AG04449 (cell line): ENCODE measurements at regions not wholly inside any gene's neighbourhood (a gene's known extent, or its start where the extent isn't known, plus 50 kb on each side); places are given as distances from the start of the nearest gene placed in this dataset.
"Not testable (repeated sequence)": the region's sequence is repeated elsewhere in the genome, so short reads cannot be mapped to it uniquely, and the experiment has no call there.

ENCODE experiments used
- CTCF ChIA-PET: fragments of 350-600 bp; formaldehyde crosslinking; extraction: SDS; loops from one replicate; lab custom pipeline; 2021; ENCODE audit warnings: antibody characterized with exemption; lab: Yijun Ruan, JAX
- POLR2A ChIA-PET: fragments of 400-600, 350-600 bp; formaldehyde crosslinking; extraction: SDS; loops from one replicate; lab custom pipeline; 2020; ENCODE audit warnings: antibody characterized with exemption, inconsistent platforms; lab: Yijun Ruan, JAX
- DNase-seq: peaks from one replicate; pipeline ENCODE4 v3.0.0-alpha.2; 2010; ENCODE audit warnings: low read depth, low spot score
- H3K4me3 ChIP-seq: 2 replicates; pipeline ENCODE4 v1.5.1; 2011; ENCODE audit warnings: low read depth, mild to moderate bottlenecking, control low read depth, low read length
- CTCF ChIP-seq: IDR thresholded peaks from one replicate; pipeline ENCODE4 v1.5.1; 2011; ENCODE audit warnings: mild to moderate bottlenecking, moderate library complexity, low read length, control low read depth, inconsistent platforms; ENCODE audit not compliant: insufficient read depth; ENCODE audit errors: missing control alignments

GRCh38 chr2:215540658-215541057 is 104.8 kb upstream of the FN1 start:
- TF ChIP-seq CTCF, result no peak
- POLR2A ChIA-PET, result interaction anchor here (0.6 to 1.2 kb wide), 4 partner anchors 8 to 117 kb away, joined by 3 to 4 read pairs (median 4); no protein-coding TSS in a partner anchor
- DNase-seq, result peak; percentile 86
- no peak overlapping the region for H3K4me3 ChIP-seq
- CTCF ChIA-PET, result interaction anchor here (1.3 kb wide), 1 partner anchor 57 kb away, joined by 3 read pairs; no protein-coding TSS in a partner anchor

- no peak overlapping the region for H3K4me3 ChIP-seq
- no peak for TF ChIP-seq CTCF
- DNase-seq, result no peak
- ChIA-PET CTCF (interaction anchor here (1.1 kb wide), 2 partner anchors 83 to 383 kb away, joined by 3 to 4 read pairs; no protein-coding TSS in a partner anchor), POLR2A (no interaction called here)
These were observed 101.7 kb upstream of the FN1 start for GRCh38 chr2:215537611-215538010.

- ChIA-PET CTCF (no interaction called here), POLR2A (interaction anchor here (0.7 to 1.3 kb wide), 4 partner anchors 9 to 128 kb away, joined by 3 to 5 read pairs (median 3); no protein-coding TSS in a partner anchor)
- no peak for DNase-seq
- no peak for TF ChIP-seq CTCF
- H3K4me3 ChIP-seq, result no peak overlapping the region
These were observed 100.6 kb upstream of the FN1 start for GRCh38 chr2:215536510-215536909.

- CTCF ChIA-PET, result no interaction called here
- POLR2A ChIA-PET, result interaction anchor here (0.9 to 1.8 kb wide), 4 partner anchors 8 to 129 kb away, joined by 3 to 4 read pairs (median 3); no protein-coding TSS in a partner anchor
- no peak for DNase-seq
- H3K4me3 ChIP-seq, result no peak overlapping the region
- TF ChIP-seq CTCF, result no peak
These were observed 99.9 kb upstream of the FN1 start for GRCh38 chr2:215535741-215536140.

- DNase-seq, result no peak
- H3K4me3 ChIP-seq, result no peak overlapping the region
- ChIA-PET CTCF (no interaction called here), POLR2A (interaction anchor here (0.9 to 1.8 kb wide), 3 partner anchors 98 to 130 kb away, joined by 3 to 4 read pairs (median 3); no protein-coding TSS in a partner anchor)
- TF ChIP-seq CTCF, result no peak
These were observed 99.3 kb upstream of the FN1 start for GRCh38 chr2:215535125-215535668.

- H3K4me3 ChIP-seq, POLR2A ChIA-PET, DNase-seq, CTCF ChIA-PET: not testable (repeated sequence)
These were observed 97.8 kb upstream of the FN1 start for GRCh38 chr2:215533716-215534115.

GRCh38 chr2:215532844-215533243 is 97.0 kb upstream of the FN1 start:
- POLR2A ChIA-PET, result no interaction called here
- no peak for DNase-seq
- CTCF ChIA-PET, result no interaction called here
- no peak for TF ChIP-seq CTCF
- no peak overlapping the region for H3K4me3 ChIP-seq
